C4-2B (cell line): ENCODE measurements at regions not wholly inside any gene's neighbourhood (a gene's known extent, or its start where the extent isn't known, plus 50 kb on each side); places are given as distances from the start of the nearest gene placed in this dataset.

Experiments used
- ZFX ChIP-seq: fragments of 450-650 bp; IDR thresholded peaks from 2 replicates; pipeline ENCODE4 v1.6.1; 2017
- TF ChIP-seq, protein P1 (sequence below): fragments of 450-650 bp; conservative IDR thresholded peaks from 2 replicates; pipeline ENCODE4 v1.5.1; 2017; ENCODE audit warnings: mild to moderate bottlenecking

DNA sequence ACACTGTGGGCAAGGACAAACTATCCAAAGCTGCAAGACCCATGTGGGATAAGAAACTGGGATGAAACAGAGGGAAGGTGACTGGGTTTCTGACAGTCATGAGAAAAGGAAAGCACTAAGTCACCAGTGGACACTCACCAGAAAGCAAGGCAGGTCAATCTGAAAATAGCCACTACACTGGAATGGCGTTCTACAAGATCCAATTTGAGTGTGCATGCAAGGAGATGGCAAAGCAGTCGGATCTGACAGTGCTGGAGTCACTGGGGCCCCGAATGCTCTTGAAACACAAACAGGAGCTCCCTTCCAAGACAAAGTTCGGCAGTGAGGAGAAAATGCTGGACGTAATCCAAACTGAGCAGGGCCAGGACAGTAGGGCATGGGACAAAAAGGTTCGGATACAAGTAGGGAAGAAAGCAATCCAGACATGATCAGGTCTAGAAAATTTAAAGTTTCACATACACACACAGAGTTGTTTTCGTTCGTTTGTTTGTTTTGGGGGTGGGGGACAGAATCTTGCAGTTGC lies 95.5 kb downstream of the EOMES start:
- TF ChIP-seq, protein P1, sequence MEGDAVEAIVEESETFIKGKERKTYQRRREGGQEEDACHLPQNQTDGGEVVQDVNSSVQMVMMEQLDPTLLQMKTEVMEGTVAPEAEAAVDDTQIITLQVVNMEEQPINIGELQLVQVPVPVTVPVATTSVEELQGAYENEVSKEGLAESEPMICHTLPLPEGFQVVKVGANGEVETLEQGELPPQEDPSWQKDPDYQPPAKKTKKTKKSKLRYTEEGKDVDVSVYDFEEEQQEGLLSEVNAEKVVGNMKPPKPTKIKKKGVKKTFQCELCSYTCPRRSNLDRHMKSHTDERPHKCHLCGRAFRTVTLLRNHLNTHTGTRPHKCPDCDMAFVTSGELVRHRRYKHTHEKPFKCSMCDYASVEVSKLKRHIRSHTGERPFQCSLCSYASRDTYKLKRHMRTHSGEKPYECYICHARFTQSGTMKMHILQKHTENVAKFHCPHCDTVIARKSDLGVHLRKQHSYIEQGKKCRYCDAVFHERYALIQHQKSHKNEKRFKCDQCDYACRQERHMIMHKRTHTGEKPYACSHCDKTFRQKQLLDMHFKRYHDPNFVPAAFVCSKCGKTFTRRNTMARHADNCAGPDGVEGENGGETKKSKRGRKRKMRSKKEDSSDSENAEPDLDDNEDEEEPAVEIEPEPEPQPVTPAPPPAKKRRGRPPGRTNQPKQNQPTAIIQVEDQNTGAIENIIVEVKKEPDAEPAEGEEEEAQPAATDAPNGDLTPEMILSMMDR = no peak
- TF ChIP-seq ZFX = no peak
